GM19397 (cell line): ENCODE measurements at regions not wholly inside any gene's neighbourhood (a gene's known extent, or its start where the extent isn't known, plus 50 kb on each side); places are given as distances from the start of the nearest gene placed in this dataset.
"Not testable (repeated sequence)": the region's sequence is repeated elsewhere in the genome, so short reads cannot be mapped to it uniquely, and the experiment has no call there.

Experiments used
- ATAC-seq: cut with Tn5 transposase; IDR thresholded peaks from one replicate; pipeline ENCODE4 v1.9.1; 2021; ENCODE audit warnings: mild to moderate bottlenecking, moderate library complexity; ENCODE audit not compliant: unreplicated experiment

GRCh38 chr12:67034110-67034879 lies 234.9 kb upstream of the CAND1 start:
- ATAC-seq, result no peak

DNA sequence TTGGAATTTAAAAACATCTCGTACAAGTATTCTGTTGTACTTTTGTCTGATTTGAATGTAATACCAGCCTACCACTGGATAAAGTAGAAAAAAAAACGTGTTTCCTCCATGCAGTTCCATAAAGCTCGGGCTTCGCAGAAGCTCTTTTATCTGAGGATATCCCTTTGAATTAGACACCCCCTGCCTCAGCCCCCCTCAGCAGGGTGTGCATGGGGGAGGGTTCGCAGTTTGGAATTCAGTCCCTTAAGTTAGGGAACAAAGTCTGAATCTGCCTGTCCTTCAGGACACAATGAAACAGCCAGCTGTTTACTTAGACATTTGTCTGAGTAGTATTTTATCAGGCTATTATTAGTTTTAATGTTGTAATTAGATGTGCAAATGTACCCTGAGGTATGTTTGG lies 234.0 kb upstream of the CAND1 start:
- no peak for ATAC-seq

GRCh38 chr12:67038486-67038885 lies 230.7 kb upstream of the CAND1 start:
- ATAC-seq, result no peak

DNA sequence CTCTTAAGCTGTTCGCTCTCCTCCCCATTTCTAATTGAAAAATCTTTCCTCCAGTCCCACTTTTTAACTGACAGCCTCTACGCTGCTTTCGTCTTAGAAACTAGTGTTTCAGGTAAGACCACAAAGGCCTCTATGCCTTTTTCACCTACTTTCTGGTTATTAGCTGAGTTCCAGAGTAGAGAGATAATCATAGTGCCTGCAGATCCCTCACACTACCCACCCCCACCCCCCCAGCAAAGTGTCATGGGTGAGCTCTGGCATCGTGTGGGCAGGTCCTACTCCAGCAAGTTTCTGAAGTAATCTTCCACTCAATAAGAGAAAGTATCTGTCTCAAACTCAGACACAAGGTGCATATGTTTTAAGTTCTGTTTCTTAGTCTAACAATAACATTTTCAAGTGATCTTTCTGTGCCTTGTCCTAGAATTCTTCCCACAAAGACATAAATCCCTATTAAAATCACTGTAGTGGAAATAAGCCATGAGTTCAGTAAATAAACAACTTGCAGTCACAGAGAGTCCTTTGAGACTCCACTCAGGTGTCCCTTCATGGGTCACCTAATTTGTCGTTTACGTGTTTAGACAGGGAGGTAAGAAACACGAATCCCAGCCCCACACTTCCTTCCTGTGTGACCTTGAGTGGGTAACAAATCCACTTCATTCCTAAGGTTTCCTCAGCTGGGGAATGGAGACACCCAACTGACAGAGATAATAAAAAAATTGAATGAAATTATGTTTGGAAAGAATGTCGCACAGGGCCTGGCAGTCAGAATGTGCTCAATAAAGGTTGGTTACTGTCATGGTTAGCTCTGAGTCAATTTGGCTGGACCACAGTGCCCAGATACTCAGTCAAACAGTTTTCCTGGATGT lies 228.9 kb upstream of the CAND1 start:
- ATAC-seq, result no peak

DNA sequence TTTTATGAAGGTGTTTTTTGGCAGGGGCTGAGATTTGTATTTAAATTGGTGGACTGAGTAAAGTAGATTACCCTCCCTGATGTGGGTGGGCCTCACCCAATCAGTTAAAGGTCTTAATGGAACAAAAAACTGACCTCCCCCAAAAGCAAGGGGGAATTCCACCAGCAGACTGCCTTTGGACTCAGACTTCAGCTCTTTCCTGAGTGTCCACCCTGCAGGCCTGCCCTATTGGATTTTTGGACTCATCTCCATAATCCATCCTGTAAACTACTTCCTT lies 228.4 kb upstream of the CAND1 start:
- ATAC-seq, result no peak

- no peak for ATAC-seq
These were observed 226.4 kb upstream of the CAND1 start for GRCh38 chr12:67042697-67043131.

DNA sequence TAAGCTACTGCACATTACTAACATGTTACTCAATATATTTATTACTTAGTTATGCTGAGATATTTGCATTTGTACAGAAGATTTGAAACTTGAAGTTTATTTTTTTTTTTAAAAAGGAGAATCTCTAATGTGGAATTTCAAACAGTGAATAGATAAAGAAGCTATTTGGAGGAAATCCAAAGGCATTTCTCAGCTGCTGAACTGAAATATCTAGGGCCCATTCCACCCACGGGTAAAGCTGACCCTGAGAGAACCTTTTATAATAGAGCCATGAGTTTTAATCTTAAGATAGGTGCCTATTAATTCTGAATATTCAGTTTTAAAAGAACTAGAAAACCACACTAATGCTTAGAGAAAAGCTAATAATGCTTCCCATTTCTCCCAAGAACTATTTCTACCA lies 225.4 kb upstream of the CAND1 start:
- no peak for ATAC-seq

DNA sequence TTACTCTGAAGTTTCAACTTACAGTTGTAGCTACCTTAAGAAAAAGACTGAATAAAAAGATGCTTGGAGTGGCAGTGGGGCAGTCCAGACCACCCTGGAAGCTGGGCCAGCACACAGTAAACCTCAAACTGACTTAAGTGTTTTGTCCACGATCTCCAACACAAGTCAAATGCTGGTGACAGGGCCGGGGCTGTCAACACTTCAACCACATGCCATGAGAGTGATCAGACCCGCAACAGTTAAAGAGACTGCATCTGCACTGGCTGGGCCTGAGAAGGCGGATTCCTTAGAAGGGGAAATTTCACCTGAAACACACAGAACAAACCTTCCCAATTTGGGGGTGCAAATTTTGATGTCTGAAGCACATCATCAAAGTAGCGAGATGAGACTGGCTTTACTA lies 223.5 kb upstream of the CAND1 start:
- ATAC-seq, result no peak

DNA sequence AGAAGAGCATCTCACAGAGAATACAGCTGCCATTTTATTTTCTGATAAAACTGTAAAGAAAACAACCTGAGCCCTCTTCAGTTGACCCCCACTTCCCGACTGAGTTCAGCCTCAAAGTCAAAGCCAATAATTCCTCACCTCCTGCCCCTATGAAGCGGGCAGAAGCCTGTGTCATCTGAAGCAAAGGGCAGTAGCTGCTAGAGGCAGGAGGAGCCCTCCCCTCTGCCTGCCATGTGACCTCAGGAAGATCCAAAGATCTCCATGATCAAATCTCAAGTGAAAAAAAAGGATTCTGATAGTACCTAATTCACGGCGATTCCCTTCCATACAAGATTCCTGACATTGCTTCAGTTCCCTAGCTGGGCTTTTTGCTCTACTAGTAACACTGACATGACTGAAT lies 223.1 kb upstream of the CAND1 start:
- ATAC-seq, result no peak

- no peak for ATAC-seq
These were observed 221.5 kb upstream of the CAND1 start for GRCh38 chr12:67047634-67048033.

DNA sequence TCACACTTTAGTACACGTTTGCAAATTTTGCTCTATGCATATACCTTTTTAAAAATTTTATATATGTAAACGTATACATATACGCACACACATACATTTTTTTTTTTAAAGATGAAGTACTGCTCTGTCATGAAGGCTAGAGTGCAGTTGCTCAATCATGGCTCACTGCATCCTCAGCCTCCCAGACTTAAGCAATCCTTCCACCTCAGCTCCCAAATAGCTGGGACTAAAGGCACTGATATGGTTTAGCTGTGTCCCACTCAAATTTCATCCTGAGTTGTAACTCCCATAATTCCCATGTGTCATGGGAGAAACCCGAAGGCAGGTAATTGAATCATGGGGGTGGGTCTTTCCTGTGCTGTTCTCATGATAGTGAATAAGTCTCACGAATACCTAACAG lies 220.8 kb upstream of the CAND1 start:
- no peak for ATAC-seq

GRCh38 chr12:67049199-67049598 lies 220.0 kb upstream of the CAND1 start:
- ATAC-seq, result not testable (repeated sequence)

DNA sequence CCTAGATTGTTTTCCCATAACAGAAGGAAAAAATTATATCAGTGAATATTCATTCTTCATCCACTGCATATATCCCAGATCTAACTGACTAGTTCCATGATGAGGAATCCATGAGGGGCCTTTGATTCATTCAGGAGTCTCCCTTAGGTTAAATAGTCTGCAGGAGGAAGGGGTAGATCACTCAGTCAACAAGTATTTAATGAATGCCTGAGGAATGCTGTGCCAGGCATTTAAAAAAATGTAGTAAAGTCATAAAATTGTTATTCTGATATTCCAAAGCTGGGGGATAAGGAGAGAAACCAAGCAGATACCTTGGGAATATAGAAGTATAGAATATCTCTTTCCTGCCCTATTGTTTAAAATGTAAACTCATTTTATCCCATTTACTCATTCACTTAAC lies 216.2 kb upstream of the CAND1 start:
- no peak for ATAC-seq

- ATAC-seq, result no peak
These were observed 212.8 kb upstream of the CAND1 start for GRCh38 chr12:67056329-67056728.

DNA sequence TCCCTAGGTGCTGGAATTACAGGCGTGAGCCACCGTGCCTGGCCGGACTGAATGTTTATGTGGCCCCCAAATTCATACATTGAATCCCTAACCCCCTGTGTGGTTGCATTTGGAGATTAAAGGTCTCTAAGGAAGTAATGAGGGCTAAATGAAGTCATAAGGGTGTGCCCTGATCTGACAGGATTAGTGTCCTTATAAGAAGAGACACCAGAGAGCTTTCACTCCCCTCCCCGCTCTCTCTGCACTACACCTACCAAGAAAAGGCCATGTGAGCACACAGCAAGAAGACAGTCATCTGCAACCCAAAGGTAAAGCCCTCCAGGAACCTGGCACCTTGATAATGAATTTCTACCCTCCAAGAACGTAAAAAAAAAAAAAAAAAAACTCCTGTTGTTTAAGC lies 212.1 kb upstream of the CAND1 start:
- no peak for ATAC-seq

DNA sequence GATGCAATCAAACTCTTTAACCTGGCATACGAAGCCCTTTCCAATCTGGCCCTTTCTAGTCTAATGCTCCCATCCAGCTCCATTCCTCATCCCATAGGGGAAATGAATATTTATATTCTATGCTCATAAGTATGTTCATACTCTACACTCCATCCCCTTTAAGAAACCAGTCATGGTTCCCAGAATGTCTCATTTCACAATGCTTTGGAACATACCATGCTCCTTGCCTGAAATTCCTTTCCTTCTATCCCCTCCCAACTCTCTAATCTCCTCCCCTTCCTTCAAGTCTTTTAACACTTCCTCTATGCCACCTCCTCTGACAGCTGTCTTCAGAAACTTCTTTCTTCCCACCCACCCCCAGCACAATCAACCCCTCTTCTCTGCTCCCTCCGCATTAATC lies 207.0 kb upstream of the CAND1 start:
- no peak for ATAC-seq

- no peak for ATAC-seq
These were observed 201.5 kb upstream of the CAND1 start for GRCh38 chr12:67067453-67068203.

GRCh38 chr12:67068204-67068731 lies 200.9 kb upstream of the CAND1 start:
- no peak for ATAC-seq

- peak; percentile 59 for ATAC-seq
These were observed 200.3 kb upstream of the CAND1 start for GRCh38 chr12:67068761-67069450.

DNA sequence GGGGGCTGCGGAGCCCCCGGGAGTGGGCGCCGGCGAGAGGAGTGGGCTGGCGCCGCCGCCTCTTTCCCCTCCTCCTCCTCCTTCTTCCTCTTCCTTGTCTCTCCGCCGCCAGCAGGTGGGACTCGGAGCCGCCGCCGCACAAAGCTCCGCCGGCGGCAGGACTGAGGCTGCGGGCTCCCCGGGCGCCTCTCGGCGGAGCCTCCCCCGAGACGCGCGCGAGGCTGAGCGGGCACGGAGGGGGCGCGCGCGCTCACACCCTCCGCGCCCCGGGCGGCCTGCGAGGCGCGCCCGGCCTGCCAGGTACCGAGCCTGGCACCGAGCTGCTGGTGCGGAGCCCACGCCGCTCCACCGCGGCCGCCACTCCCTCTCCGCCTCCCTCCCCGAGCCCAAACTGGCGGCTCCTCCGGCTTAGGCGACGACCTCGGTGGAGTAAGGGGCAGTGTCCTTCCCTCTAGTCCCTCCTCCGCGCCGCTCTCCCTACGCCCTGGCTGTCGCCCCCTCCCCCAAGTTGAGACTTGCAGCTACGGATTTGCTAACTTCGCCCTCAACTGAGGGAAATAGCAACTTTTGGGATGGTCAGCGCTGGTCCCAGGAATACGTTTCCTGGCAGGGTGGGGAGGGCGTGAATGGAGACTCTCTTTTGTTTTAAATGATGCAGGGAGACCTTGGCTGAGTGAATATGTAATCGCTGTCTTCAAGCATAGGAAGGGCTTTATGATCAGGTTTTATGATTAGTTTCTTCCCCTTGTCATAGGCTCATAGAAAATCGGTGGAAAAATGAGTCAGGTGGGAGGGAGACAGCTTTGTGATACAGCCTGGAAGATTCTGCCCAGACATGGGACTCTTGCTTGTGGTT lies 199.5 kb upstream of the CAND1 start:
- ATAC-seq, result peak; percentile 80
